Hematopoietic multipotent progenitor cell treated with erythropoietin and hydrocortisone succinate and interleukin-3 and kit ligand, for 17 days (in vitro differentiated cells): ENCODE measurements at regions not wholly inside any gene's neighbourhood (a gene's known extent, or its start where the extent isn't known, plus 50 kb on each side); places are given as distances from the start of the nearest gene placed in this dataset.

Source experiments
- DNase-seq: peaks from one replicate; pipeline ENCODE4 v3.0.0-alpha.2; 2015; ENCODE audit warnings: low spot score

DNA sequence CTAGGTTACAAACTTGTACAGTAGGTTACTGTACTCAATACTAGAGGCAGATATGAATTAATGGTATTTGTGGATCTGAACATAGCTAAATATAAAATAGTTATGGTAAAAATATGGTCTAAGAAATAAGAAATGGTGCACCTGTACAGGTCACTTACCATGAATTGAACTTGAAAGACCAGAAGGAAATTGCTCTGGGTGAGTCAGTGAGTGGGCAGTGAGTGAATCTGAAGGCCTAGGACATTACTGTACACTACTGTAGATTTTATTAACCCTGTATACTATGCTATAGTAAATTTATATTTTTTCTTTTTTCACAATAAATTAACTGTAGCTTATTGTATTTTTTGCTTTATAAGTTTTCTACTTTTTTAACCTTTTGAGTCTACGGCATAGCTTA is 1020.4 kb downstream of the CDH18 start:
- DNase-seq, result no peak

DNA sequence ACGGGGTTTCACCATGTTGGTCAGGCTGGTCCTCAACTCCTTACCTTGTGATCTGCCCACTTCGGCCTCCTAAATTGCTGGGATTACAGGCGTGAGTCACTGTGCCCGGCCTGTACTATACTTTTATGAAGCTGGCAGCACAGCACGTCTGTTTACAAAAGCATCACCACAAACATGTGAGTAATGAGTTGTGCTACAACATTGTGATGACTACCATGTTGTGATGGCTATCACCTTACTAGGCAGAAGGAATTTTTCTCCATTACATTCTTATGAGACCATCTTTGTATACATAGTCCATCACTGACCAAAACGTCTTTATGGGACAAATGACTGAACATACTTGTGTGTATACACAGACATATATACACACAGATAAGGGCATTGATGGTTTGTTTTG is 1019.0 kb downstream of the CDH18 start:
- DNase-seq, result no peak

DNA sequence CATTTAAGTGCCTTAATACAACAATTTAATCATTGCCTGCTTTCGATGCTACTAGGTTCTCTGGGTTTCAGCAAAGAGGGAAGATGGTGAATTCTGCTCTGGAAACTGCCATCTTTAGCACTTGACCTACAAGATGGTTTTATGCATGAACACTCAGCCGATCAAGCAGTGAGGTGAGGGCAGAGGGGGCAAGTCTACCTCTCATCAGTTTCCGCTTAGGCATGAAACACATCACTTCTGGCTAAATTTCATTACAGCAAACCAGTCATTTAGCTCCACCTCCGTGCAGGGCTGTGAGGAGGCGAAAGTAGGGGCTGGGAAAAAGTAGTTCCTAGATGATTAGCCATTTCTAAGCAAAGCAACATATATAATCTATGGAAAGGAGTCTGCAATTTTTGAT is 1018.0 kb downstream of the CDH18 start:
- no peak for DNase-seq

DNA sequence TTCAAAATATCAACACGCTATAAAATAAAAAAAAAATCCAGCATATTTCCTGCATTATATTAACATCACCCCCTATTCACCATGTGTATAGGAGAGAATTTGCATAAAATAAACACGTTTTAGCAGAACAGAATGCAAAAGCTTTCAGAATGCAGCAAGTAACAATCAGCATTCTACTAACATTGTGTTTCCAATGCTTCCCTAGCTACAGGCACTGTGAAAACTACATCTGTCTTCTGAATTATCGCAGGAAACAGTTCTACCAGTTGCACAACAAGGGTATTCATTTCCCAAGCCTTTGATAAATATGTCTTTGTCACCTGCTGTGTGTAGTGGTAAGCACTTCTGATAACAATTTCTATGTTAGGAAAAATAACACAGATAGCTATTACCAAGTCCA is 1015.8 kb downstream of the CDH18 start:
- no peak for DNase-seq

DNA sequence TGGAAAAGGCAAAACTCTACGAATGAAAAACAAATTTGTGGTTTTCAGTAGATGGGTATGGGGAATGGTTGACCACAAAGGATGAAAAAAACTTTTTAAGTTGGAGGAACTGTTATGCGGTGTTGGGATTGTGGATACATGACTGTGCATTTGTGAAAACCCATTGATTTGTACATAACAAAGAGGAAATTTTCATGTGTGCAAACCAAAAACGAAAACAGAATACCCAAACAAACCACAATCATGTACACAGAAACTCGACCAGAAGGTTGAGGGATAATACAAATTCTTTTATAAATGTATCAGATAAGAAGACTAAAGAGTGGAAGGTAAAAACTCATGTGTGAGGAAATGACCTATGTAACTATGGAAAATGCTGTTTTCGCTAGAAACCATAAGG is 1012.4 kb downstream of the CDH18 start:
- no peak for DNase-seq

- DNase-seq, result no peak
Measured at GRCh38 chr5:18977880-18978279, 1010.1 kb downstream of the CDH18 start.

DNA sequence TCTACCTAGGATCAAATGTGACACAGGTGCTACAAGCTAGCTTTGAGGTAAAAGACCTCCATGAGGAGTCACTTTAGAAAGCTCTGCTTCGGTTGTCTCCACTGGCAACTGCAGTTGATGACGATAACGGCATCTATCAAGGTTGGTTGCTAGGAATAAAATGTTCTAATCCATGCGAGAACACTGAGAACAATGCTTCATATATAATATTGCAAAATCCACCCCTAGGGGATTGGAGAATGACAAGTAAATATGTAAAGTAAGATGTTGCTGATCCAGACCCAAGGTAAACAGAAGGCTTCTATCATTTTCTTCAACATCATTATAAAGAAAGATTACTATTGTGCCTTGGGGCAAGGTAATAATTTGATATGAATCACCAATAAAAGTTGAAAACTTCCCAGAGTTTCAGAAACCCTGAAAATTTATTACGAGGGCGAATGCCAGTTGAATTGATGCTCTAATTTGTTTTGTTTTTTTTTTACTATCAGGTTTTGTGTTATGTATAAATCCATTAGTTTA is 1003.4 kb downstream of the CDH18 start:
- no peak for DNase-seq

- no peak for DNase-seq
Measured at GRCh38 chr5:18985171-18985758, 1002.7 kb downstream of the CDH18 start.

DNA sequence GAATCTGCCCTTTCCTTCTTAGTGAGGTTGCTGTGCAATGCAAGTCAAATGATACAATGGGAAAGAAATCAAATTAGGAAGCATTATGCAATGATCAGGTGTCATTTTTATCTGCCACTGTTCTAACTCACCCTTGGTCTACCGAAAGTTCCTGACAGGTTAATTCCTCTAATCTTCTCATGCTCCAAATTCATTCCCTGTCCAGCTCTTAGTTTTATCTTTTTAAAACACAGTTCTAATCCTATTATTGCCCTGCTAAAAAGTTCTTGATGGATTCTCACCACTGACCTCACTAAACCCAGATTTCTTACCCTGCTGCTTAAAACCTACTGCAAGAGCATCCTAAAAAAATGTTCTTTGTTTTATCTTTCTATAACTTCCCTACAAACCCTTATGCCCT is 1000.9 kb downstream of the CDH18 start:
- DNase-seq, result no peak

DNA sequence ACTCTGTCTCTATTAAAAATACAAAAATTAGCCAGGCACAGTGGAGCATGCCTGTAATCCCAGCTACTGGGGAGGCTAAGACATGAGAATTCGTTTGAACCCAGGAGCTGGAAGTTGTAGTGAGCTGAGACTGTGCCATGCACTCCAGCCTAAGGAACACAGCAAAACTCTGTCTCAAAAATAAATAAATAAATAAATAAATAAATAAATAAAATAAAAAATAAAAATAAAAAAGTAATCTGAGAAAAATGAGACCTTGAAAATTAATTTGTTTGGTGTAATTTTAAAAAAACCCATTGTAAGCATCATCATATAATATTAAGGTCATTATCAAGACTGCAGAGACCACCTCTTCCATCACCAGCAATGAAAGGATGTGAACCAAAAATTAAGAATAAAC is 997.1 kb downstream of the CDH18 start:
- DNase-seq, result no peak

- no peak for DNase-seq
Measured at GRCh38 chr5:18992264-18992663, 995.7 kb downstream of the CDH18 start.

DNA sequence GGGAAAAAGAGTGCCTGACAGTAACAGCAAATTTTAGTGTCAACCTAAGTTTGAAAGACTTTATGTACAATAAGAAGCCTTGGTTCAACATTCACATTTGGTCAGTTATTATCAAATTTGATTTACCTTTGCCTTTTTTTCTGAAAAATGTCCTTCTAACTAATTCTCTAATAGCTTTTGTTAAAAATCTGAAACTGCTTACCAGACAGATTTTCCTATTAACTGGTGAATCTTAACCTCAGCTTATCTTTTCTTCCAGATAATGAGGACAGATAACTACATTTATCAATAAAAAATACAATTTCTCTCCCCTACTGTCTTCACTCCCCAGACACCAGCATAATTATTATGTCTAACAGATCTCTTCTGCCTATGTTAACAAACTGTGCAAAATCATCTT is 988.5 kb downstream of the CDH18 start:
- no peak for DNase-seq

DNA sequence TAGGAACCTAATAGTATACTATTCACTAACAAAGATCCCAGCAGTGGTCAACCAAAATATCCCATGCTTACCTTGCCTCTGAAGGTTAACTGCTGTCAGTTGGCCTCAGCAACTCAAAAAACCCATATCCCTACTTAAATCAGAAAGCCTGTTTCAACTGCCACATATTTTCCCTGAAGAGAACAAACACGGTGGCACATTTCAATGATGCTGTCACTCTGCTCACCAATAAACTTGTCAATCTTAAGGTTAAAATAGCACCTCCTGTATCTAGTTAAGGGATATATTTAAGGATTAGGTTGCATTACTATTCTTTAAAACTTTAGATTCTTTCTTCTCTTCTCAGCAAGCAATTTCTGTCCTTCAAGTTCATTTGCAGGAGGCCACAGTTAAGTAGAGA is 986.9 kb downstream of the CDH18 start:
- DNase-seq, result no peak

- no peak for DNase-seq
Measured at GRCh38 chr5:19001539-19001938, 986.5 kb downstream of the CDH18 start.

DNA sequence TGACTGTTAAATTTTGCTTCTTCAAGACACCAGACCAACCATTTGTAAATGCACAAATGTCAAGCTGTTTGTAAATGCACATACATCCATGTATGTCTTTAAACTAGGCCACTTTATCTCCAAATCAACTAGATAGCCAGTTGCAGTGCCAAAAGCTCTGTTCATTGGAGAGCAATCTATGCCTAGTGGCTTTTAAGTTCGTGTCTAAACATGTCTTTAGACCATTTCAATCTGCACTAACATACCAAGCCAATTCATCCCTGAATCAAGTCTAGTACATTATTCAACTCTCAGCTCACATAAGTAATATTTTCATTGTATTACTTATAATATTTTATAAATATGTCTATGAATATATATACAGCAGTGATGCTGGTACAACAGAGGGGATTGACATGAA is 985.9 kb downstream of the CDH18 start:
- no peak for DNase-seq

DNA sequence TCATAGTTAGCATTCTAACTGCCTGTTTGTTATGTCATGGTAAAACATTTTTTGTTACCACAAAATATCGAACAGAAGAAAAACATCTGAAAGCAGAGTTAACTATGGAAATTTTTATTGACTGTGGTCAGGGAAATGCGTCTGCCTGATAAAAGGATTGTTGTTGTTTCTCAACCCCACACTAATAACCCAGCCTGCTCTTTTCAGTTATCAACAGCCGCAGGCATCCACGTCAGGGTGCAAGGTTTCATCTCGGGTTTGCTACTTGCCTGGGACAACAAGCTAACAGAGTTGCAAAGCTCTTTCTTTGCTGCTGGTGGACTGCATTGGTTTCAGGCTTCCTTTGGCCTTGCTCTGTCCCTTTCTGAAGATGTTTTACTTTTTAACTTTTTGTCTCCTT is 969.2 kb downstream of the CDH18 start:
- no peak for DNase-seq

- no peak for DNase-seq
Measured at GRCh38 chr5:19031491-19031890, 956.5 kb downstream of the CDH18 start.

DNA sequence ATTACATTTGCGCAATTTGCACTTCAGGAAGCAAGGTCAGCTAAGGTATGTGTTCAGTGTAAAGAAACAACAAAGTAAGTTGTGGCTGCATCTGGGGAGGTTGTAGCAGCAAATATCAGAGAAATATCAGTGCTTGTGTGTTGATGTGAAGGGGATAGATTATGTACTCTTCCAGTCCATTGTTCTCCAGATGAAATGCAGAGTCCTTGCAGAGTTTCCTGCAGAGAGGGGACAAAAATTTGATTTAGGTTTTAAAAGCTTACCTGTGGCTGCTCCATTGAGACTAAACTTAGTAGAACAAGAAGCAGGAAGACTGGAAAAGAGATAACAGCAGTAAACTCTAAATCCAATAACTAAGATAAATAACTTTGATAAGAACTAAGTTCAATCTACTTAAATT is 952.2 kb downstream of the CDH18 start:
- no peak for DNase-seq

DNA sequence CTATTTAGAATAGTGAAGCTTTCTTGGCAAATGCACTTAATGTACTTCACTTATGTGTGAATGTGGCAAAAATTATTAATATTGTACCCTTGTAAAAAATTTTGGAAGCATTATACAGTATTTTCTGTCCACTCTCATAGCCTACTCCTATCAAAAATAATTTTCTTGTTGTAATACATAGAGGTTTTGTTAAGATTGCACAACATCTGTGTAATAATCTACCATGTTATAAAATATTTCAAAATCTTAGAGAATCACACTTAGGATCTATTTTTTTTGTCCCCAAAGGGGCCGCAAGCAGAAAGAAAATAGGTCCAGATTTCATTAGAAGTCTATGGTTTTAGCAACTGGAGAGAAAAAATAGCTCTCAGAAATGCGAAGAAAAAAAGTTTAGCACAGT is 945.9 kb downstream of the CDH18 start:
- DNase-seq, result no peak

- no peak for DNase-seq
Measured at GRCh38 chr5:19044311-19044710, 943.7 kb downstream of the CDH18 start.

- no peak for DNase-seq
Measured at GRCh38 chr5:19044931-19045695, 942.9 kb downstream of the CDH18 start.

DNA sequence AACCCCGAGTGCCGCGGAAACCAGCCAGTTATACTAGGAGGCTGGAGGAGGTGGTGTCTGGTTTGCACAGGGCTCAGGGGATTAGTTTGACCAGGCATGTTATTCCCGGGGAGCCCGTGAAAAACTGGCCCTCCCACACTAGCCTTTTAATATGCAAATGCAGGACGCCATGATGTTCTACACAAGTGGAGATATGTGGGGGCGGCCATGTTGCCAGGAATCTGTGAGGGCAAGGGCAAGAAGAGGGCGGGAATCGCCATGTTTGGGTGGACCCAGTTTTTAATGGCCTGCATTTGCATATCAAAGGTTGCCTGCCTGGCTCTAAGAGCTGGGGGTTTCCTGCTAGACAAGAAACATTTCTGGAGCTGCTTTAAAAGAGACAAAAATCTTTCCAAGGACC is 940.7 kb downstream of the CDH18 start:
- no peak for DNase-seq

DNA sequence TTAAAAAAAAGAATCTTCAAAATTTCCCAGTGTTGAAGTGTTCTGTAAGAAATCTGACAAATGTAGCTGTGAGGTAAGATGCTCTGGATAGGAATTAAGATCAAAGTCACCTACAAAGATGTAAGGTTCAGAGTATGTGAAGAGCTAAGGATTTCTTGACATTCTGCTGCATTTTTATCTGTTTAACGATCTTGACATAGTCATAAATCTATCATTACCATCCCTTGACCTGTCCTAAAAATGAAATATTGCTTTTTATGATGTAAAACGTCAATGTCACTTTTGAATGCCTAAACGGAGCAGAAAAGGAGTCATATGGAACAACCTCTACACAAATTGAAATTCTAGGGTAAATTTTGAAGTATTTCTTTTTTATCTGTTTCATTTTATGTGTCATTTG is 939.3 kb downstream of the CDH18 start:
- DNase-seq, result no peak

GRCh38 chr5:19058216-19058615 is 929.8 kb downstream of the CDH18 start:
- no peak for DNase-seq
